ENCODE measurements at regions not wholly inside any gene's neighbourhood (a gene's known extent, or its start where the extent isn't known, plus 50 kb on each side); places are given as distances from the start of the nearest gene placed in this dataset.

DNA sequence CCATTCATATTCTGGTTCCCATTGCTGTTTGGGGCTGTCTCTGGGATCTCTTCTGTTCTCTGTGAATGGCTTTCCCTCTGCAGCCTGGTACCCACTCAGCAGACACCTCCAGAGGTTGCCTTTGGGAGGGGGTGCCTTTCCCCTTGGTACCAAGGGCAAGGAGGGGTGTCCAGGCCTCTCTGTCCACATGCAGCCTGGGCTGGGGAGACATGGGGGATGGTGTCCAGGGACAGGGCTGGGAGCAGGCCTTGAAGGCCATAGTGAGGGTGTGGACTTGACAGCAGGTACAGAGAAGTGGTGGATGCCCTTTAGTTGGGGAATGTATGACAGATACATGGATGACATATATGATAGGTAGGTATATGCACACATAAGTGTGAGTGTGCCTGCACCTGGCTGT, 83.7 kb downstream of the PLXNA1 start:
- H3K9me3 Mint-ChIP-seq (ENCODE audit: unreplicated experiment) = no peaks in the 10 kb centered on the region
- ChIA-PET CTCF (no interaction called here), POLR2A (no interaction called here)
- Histone ChIP-seq H3K4me1 (no peaks in the 10 kb centered on the region), H3K27me3 (replicated peaks; ENCODE audit: control insufficient read depth, insufficient read depth, low read length) (no peaks in the 10 kb centered on the region), H3K36me3 (ENCODE audit: control insufficient read depth, insufficient read depth, low read length) (no peaks in the 10 kb centered on the region), H3K9me3 (no peaks in the 10 kb centered on the region), H3K4me3 (ENCODE audit: low read depth, low read length) (no peak overlapping the region)
- peaks cover 12% of the 10 kb centered on the region for H3K27me3 Mint-ChIP-seq (ENCODE audit: insufficient read depth, unreplicated experiment)
- no peak overlapping the region for H3K4me3 Mint-ChIP-seq (ENCODE audit: unreplicated experiment)
- peaks cover 6% of the 10 kb centered on the region for H3K4me1 Mint-ChIP-seq (ENCODE audit: low read depth, unreplicated experiment)
- no peak for DNase-seq
- BruUV-seq (replicated peaks) = no TSS peak
- H3K36me3 Mint-ChIP-seq (ENCODE audit: insufficient read depth, unreplicated experiment) = no peaks in the 10 kb centered on the region
- intact Hi-C loops (cut with micrococcal nuclease; ENCODE audit: unreplicated experiment) = no loop called here
- no peak overlapping the region for H3K27ac Mint-ChIP-seq (ENCODE audit: unreplicated experiment)
- TF ChIP-seq, protein P1, sequence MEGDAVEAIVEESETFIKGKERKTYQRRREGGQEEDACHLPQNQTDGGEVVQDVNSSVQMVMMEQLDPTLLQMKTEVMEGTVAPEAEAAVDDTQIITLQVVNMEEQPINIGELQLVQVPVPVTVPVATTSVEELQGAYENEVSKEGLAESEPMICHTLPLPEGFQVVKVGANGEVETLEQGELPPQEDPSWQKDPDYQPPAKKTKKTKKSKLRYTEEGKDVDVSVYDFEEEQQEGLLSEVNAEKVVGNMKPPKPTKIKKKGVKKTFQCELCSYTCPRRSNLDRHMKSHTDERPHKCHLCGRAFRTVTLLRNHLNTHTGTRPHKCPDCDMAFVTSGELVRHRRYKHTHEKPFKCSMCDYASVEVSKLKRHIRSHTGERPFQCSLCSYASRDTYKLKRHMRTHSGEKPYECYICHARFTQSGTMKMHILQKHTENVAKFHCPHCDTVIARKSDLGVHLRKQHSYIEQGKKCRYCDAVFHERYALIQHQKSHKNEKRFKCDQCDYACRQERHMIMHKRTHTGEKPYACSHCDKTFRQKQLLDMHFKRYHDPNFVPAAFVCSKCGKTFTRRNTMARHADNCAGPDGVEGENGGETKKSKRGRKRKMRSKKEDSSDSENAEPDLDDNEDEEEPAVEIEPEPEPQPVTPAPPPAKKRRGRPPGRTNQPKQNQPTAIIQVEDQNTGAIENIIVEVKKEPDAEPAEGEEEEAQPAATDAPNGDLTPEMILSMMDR (IDR thresholded peaks at IDR 0.05; ENCODE audit: insufficient read depth in 1 of 2, low read depth in 1 of 2, low read length in 1 of 2, severe bottlenecking in 1 of 2, unreplicated experiment in 1 of 2) = no peak

DNA sequence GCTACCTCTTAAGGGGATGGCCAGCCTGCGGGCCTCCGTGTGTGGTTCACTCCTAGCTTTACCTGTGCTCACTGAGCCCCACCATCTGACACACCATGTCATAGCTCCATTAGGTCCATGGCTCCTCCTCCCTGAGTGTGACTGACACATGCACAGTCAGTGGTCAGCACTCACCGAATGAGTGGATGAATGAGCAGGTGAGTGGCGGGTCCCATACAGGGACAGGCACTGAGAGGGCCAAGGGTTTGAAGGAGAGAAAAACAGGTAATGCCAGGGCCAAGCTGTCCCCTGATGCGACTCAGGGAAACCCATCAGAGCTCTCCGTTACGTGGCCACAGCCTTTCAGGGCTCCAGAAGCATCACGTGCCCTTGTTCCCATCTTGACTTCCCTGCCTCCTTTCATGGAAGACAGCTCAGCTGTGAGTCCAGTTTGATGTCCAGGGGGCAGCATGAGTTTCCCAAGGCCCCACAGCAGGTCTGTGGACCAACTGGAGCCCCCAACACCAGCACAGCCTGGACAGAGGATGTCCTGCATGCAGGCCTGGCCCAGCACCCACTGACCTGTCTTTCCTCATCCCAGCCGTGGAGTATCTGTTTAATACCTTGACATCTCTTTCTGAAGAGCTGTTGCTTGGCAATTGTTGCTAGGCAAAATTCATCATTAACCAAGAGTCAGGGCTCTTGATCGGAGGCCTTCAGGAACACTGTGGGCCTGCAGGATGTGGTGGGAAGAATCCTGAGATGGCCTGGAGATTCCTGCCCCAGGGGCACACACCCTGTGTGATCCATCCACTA, 84.4 kb downstream of the PLXNA1 start:
- Mint-ChIP-seq H3K27ac (ENCODE audit: unreplicated experiment) (no peak overlapping the region), H3K4me1 (ENCODE audit: low read depth, unreplicated experiment) (peaks cover 6% of the 10 kb centered on the region), H3K4me3 (ENCODE audit: unreplicated experiment) (no peak overlapping the region), H3K27me3 (ENCODE audit: insufficient read depth, unreplicated experiment) (peaks cover 12% of the 10 kb centered on the region), H3K36me3 (ENCODE audit: insufficient read depth, unreplicated experiment) (no peaks in the 10 kb centered on the region), H3K9me3 (ENCODE audit: unreplicated experiment) (no peaks in the 10 kb centered on the region)
- DNase-seq = no peak
- no peaks in the 10 kb centered on the region for H3K27me3 ChIP-seq (replicated peaks; ENCODE audit: control insufficient read depth, insufficient read depth, low read length)
- TF ChIP-seq, protein P1 (IDR thresholded peaks at IDR 0.05; ENCODE audit: insufficient read depth in 1 of 2, low read depth in 1 of 2, low read length in 1 of 2, severe bottlenecking in 1 of 2, unreplicated experiment in 1 of 2) = no peak
- H3K9me3 ChIP-seq = no peaks in the 10 kb centered on the region
- no peak overlapping the region for H3K4me3 ChIP-seq (ENCODE audit: low read depth, low read length)
- no TSS peak for BruUV-seq (replicated peaks)
- intact Hi-C loops (cut with micrococcal nuclease; ENCODE audit: unreplicated experiment) = no loop called here
- no peaks in the 10 kb centered on the region for H3K36me3 ChIP-seq (ENCODE audit: control insufficient read depth, insufficient read depth, low read length)
- ChIA-PET POLR2A (no interaction called here), CTCF (interaction anchor here (0.6 kb wide), 1 partner anchor 29 kb away, joined by 3 read pairs; no protein-coding TSS in a partner anchor)
- no peaks in the 10 kb centered on the region for H3K4me1 ChIP-seq

DNA sequence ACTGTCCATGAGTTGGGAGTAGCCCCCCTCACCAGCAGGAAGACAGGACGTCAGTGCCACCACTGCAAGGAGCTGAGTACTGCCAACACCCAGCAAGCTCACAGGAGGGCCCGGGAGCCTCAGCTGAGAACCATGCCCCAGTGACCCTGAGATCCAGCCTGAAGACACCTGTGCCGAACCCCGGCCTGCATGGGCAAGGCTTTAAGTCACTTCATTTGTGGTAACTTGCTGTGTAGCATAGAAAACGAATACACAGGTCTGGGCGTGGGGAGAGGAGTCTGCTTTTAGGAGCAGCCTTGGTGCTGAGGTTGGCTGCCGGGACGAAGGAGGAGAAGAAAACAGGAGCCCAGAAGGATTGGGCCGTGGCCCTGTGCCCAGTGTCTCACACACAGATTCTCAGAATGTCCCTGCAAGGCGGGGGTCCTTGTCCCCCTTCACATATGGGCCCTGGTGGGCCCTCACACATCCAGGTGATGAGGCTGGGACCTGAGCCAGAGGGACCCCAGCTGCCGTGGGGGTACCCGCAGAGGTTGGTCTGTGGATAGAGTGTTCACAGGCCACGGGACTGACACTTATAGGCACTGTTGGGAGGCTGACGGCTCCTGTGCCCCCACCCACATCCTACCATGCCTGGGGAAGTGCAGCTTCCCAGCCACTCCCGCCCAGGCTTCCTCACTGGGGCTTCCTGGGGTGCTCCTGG, 85.3 kb downstream of the PLXNA1 start:
- Mint-ChIP-seq H3K27me3 (ENCODE audit: insufficient read depth, unreplicated experiment) (peaks cover 11% of the 10 kb centered on the region), H3K4me1 (ENCODE audit: low read depth, unreplicated experiment) (peaks cover 6% of the 10 kb centered on the region), H3K9me3 (ENCODE audit: unreplicated experiment) (no peaks in the 10 kb centered on the region), H3K4me3 (ENCODE audit: unreplicated experiment) (no peak overlapping the region), H3K27ac (ENCODE audit: unreplicated experiment) (no peak overlapping the region), H3K36me3 (ENCODE audit: insufficient read depth, unreplicated experiment) (no peaks in the 10 kb centered on the region)
- intact Hi-C loops (cut with micrococcal nuclease; ENCODE audit: unreplicated experiment) = no loop called here
- Histone ChIP-seq H3K4me3 (ENCODE audit: low read depth, low read length) (no peak overlapping the region), H3K36me3 (ENCODE audit: control insufficient read depth, insufficient read depth, low read length) (no peaks in the 10 kb centered on the region), H3K9me3 (no peaks in the 10 kb centered on the region), H3K27me3 (replicated peaks; ENCODE audit: control insufficient read depth, insufficient read depth, low read length) (no peaks in the 10 kb centered on the region), H3K4me1 (no peaks in the 10 kb centered on the region)
- no TSS peak for BruUV-seq (replicated peaks)
- TF ChIP-seq, protein P1 (IDR thresholded peaks at IDR 0.05; ENCODE audit: insufficient read depth in 1 of 2, low read depth in 1 of 2, low read length in 1 of 2, severe bottlenecking in 1 of 2, unreplicated experiment in 1 of 2) = no peak
- ChIA-PET CTCF (no interaction called here), POLR2A (no interaction called here)
- no peak for DNase-seq
